HepG2 (cell line): ENCODE measurements at regions not wholly inside any gene's neighbourhood (a gene's known extent, or its start where the extent isn't known, plus 50 kb on each side); places are given as distances from the start of the nearest gene placed in this dataset.

Experiments used
- ELF1 ChIP-seq: sonication (generic); formaldehyde crosslinking; IDR thresholded peaks from 2 replicates; pipeline ENCODE4 v1.4.0; 2020; ENCODE audit warnings: missing genetic modification reagents
- EZH2 ChIP-seq: conservative IDR thresholded peaks from 2 replicates; pipeline ENCODE4 v1.6.1; 2012; ENCODE audit warnings: mild to moderate bottlenecking, low read depth, low read length, moderate library complexity
- RXRA ChIP-seq: sonication (generic); formaldehyde crosslinking; IDR thresholded peaks from 2 replicates; pipeline ENCODE4 v1.5.1; 2020; ENCODE audit warnings: missing genetic modification reagents
- SAFB2 ChIP-seq: sonication (generic); formaldehyde crosslinking; IDR thresholded peaks from 2 replicates; pipeline ENCODE4 v1.5.1; 2020; ENCODE audit warnings: missing genetic modification reagents, low read depth, mild to moderate bottlenecking, borderline replicate concordance
- SRSF1 ChIP-seq: fragments of 200-400 bp; formaldehyde crosslinking; optimal IDR thresholded peaks from 2 replicates; pipeline ENCODE3; 2017; ENCODE audit warnings: mild to moderate bottlenecking, low read depth, low read length, moderate library complexity
- TAF15 ChIP-seq: fragments of 200-400 bp; formaldehyde crosslinking; IDR thresholded peaks from one replicate; pipeline ENCODE4 v1.6.1; 2018; ENCODE audit warnings: mild to moderate bottlenecking, low read depth, low read length; ENCODE audit not compliant: poor library complexity, severe bottlenecking
- TOE1 ChIP-seq: sonication (generic); formaldehyde crosslinking; IDR thresholded peaks from 2 replicates; pipeline ENCODE4 v1.4.0; 2020; ENCODE audit warnings: mild to moderate bottlenecking, missing genetic modification reagents
- ZBTB34 ChIP-seq: sonication (generic); formaldehyde crosslinking; IDR thresholded peaks from 2 replicates; pipeline ENCODE4 v1.8.0; 2022; ENCODE audit warnings: mild to moderate bottlenecking, missing genetic modification reagents
- ZNF121 ChIP-seq: sonication (generic); formaldehyde crosslinking; IDR thresholded peaks from 2 replicates; pipeline ENCODE4 v1.5.0; 2020; ENCODE audit warnings: mild to moderate bottlenecking, missing genetic modification reagents
- ZNF510 ChIP-seq: sonication (generic); formaldehyde crosslinking; IDR thresholded peaks from 2 replicates; pipeline ENCODE4 v1.4.0; 2020; ENCODE audit warnings: low read depth, mild to moderate bottlenecking, missing genetic modification reagents
- ZNF577 ChIP-seq: sonication (generic); formaldehyde crosslinking; IDR thresholded peaks from 2 replicates; pipeline ENCODE4 v1.4.0; 2020; ENCODE audit warnings: mild to moderate bottlenecking, low read depth, missing genetic modification reagents, borderline replicate concordance
- TF ChIP-seq, protein P1 (sequence below): sonication (generic); formaldehyde crosslinking; conservative IDR thresholded peaks from 2 replicates; pipeline ENCODE4 v1.4.0; 2020; ENCODE audit warnings: missing genetic modification reagents

DNA sequence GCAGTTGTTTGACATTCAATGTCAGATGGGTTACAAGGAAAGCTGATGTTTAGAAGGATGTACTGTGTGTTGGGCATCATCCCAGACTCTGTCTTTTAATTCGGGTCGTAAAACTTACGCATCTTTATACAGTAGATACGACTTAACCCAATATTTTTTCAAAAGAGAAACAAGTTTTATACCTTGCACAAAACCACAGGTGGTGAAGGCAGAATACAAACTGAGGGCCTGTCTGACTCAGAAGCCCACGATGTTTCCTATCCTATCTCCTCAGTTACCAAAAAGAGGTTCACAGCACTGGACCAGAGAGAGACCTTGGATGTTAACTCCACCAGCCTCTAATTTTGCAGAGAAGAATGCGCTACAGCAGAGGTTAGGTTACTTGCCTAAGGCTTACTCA, 477.0 kb downstream of the FOXO1 start:
- TF ChIP-seq TAF15 (no peak), ZBTB34 (no peak), EZH2 (no peak), ZNF121 (CRISPR knock-in tag) (no peak), RXRA (CRISPR knock-in tag) (no peak), ZNF577 (CRISPR knock-in tag) (no peak), SAFB2 (CRISPR knock-in tag) (no peak), ZNF510 (CRISPR knock-in tag) (no peak), TOE1 (CRISPR knock-in tag) (no peak), SRSF1 (no peak), ELF1 (CRISPR knock-in tag) (no peak)
- TF ChIP-seq, protein P1, sequence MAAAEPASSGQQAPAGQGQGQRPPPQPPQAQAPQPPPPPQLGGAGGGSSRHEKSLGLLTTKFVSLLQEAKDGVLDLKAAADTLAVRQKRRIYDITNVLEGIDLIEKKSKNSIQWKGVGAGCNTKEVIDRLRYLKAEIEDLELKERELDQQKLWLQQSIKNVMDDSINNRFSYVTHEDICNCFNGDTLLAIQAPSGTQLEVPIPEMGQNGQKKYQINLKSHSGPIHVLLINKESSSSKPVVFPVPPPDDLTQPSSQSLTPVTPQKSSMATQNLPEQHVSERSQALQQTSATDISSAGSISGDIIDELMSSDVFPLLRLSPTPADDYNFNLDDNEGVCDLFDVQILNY (CRISPR knock-in tag): no peak
